B cell (primary cell): ENCODE measurements at regions not wholly inside any gene's neighbourhood (a gene's known extent, or its start where the extent isn't known, plus 50 kb on each side); places are given as distances from the start of the nearest gene placed in this dataset.

Experiments
- EZH2 ChIP-seq: IDR thresholded peaks from 2 replicates; pipeline ENCODE4 v1.6.1; 2012; ENCODE audit warnings: borderline replicate concordance, low read depth, mild to moderate bottlenecking, moderate library complexity, low read length; ENCODE audit not compliant: insufficient read depth, poor library complexity, severe bottlenecking
- TF ChIP-seq, protein P1 (sequence below): fragments of 200-600 bp; IDR thresholded peaks from one replicate; pipeline ENCODE4 v1.8.0; 2022; ENCODE audit warnings: antibody characterized with exemption, mild to moderate bottlenecking

DNA sequence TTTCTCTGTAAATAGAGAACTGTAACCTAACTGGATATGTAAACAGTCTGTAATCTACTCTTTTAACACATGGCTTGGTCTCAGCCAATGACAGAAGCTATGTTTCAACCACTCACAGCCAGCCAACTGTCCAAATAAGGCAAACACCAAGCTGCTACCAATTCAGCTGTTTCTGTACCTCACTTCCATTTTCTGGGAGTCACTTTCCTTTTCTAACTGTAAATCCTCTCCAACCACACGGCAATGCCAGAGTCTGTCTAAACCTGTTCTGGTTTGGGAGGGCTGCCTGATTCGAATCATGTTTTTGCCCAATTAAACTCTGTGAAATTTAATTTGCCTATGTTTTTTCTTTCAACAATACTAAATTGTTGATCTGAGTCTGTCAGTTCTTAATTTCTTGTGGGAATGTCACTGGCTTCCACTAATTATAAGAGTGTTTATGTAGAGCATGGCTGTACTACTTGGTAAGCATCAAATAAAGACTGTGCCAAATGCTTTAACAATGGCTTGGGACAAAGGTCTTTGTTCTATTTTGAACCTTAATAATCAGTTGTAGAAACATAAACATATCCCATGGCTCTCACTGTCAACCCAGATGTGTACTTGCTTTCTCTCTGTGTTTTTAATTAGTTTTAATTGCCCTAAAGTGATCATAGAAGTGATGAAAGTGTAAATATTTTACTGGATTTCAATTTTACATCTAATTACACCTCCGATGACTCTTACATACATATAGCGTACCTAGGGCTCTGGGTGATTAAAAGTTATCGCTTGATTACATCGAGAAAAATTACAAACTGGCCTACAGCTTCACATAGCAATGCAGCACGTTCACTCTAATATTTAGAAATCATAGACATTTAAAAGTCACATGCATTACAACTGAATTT is 1144.6 kb upstream of the TMPRSS15 start:
- TF ChIP-seq, protein P1, sequence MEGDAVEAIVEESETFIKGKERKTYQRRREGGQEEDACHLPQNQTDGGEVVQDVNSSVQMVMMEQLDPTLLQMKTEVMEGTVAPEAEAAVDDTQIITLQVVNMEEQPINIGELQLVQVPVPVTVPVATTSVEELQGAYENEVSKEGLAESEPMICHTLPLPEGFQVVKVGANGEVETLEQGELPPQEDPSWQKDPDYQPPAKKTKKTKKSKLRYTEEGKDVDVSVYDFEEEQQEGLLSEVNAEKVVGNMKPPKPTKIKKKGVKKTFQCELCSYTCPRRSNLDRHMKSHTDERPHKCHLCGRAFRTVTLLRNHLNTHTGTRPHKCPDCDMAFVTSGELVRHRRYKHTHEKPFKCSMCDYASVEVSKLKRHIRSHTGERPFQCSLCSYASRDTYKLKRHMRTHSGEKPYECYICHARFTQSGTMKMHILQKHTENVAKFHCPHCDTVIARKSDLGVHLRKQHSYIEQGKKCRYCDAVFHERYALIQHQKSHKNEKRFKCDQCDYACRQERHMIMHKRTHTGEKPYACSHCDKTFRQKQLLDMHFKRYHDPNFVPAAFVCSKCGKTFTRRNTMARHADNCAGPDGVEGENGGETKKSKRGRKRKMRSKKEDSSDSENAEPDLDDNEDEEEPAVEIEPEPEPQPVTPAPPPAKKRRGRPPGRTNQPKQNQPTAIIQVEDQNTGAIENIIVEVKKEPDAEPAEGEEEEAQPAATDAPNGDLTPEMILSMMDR: no peak
- no peak for TF ChIP-seq EZH2
